AG04450 (cell line): ENCODE measurements at regions not wholly inside any gene's neighbourhood (a gene's known extent, or its start where the extent isn't known, plus 50 kb on each side); places are given as distances from the start of the nearest gene placed in this dataset.

Experiments
- CTCF ChIA-PET: fragments of 300-600, 350-600 bp; formaldehyde crosslinking; extraction: SDS; loops from one replicate; lab custom pipeline; 2022; ENCODE audit warnings: antibody characterized with exemption, inconsistent platforms; lab: Charles Lee
- POLR2A ChIA-PET: fragments of 350-600 bp; formaldehyde crosslinking; extraction: SDS; loops from one replicate; lab custom pipeline; 2021; ENCODE audit warnings: antibody characterized with exemption, inconsistent platforms; lab: Yijun Ruan, JAX
- DNase-seq: peaks from one replicate; pipeline ENCODE4 v3.0.0-alpha.2; 2011; ENCODE audit warnings: low read depth, low spot score
- H3K27ac ChIP-seq: one replicate; pipeline ENCODE4 v1.5.1; 2012; ENCODE audit warnings: low read depth, low read length, control low read depth
- H3K27me3 ChIP-seq: one replicate; pipeline ENCODE4 v1.6.0; 2012; ENCODE audit warnings: low read length; ENCODE audit not compliant: control insufficient read depth, insufficient read depth
- H3K4me3 ChIP-seq: 2 replicates; pipeline ENCODE4 v1.5.1; 2011; ENCODE audit warnings: mild to moderate bottlenecking, low read depth, low read length, control low read depth
- H3K9me3 ChIP-seq: 2 replicates; pipeline ENCODE4 v1.5.1; 2012; ENCODE audit warnings: low read length; ENCODE audit not compliant: control insufficient read depth, insufficient read depth
- TF ChIP-seq, protein P1 (sequence below): IDR thresholded peaks from 2 replicates; pipeline ENCODE4 v1.5.1; 2011; ENCODE audit warnings: low read depth, low read length, control low read depth, inconsistent platforms

DNA sequence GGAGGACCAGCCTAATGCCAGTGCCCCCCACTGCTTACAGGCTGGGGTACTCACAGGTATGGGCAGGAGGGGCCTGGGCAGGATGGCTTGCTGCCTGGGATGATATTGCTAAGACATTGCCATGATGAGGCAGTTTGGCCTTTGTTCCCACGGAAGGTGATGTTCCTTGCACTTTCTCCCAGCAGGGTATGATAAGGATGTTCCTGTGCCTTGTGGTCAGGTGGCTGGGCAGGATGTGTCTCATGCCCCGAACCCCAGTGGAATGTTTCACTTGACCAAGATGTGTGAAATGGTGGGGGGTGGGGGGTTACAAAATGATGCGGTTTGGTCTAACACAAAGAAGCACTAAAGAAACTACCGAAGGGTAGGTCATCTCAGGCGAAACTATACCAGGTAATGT is 337.8 kb upstream of the ZFHX3 start:
- Histone ChIP-seq H3K4me3 (no peak overlapping the region), H3K27me3 (no peaks in the 10 kb centered on the region), H3K9me3 (no peaks in the 10 kb centered on the region), H3K27ac (peak overlapping the region; percentile 21)
- TF ChIP-seq, protein P1, sequence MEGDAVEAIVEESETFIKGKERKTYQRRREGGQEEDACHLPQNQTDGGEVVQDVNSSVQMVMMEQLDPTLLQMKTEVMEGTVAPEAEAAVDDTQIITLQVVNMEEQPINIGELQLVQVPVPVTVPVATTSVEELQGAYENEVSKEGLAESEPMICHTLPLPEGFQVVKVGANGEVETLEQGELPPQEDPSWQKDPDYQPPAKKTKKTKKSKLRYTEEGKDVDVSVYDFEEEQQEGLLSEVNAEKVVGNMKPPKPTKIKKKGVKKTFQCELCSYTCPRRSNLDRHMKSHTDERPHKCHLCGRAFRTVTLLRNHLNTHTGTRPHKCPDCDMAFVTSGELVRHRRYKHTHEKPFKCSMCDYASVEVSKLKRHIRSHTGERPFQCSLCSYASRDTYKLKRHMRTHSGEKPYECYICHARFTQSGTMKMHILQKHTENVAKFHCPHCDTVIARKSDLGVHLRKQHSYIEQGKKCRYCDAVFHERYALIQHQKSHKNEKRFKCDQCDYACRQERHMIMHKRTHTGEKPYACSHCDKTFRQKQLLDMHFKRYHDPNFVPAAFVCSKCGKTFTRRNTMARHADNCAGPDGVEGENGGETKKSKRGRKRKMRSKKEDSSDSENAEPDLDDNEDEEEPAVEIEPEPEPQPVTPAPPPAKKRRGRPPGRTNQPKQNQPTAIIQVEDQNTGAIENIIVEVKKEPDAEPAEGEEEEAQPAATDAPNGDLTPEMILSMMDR: no peak
- CTCF ChIA-PET: no interaction called here
- POLR2A ChIA-PET: no interaction called here
- no peak for DNase-seq

DNA sequence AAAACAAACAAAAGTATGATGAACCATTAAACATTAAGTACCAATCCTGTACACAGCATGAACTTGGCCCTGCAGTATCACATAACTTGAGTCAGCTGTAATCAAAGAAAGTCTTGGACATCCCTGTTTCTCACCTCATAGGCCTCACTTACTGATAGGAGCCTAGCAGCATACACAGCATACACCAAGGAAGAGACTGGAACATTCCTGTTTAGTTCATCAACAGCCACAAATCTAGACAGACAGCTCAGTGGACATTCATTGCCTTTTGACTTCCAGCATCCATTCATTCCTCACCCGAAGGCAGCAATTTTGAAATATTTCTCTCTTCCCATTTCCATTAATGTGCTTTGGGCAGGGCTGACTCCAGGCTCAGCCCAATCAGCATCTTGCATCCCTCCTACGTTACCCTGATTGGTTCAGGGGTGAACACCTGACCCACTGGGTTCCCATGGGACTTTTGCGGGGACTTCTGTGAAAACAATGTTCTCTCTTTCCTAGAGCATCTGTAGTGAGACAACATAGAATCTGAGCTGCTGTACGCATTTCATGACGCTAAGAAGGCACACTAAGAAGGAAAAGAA is 336.7 kb upstream of the ZFHX3 start:
- H3K4me3 ChIP-seq: no peak overlapping the region
- no peaks in the 10 kb centered on the region for H3K9me3 ChIP-seq
- TF ChIP-seq, protein P1: no peak
- POLR2A ChIA-PET: no interaction called here
- CTCF ChIA-PET: no interaction called here
- no peaks in the 10 kb centered on the region for H3K27me3 ChIP-seq
- DNase-seq: no peak
- H3K27ac ChIP-seq: no peak overlapping the region

DNA sequence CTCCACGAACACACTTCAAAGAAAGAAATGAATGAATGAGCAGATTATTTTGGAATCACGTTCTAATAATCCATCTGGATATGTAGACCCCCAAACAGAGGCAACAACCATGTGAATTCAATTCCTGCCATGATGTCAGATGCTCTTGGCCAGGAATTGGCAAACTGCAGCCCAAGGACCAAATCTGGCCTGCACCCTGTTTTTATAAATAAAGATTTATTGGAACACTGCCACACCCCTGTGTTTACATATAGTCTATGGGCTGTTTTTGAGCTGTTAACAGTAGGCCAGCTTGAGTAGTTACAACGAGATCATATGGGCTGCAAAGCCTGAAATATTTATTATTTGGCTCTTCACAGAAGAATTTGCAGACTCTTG is 336.0 kb upstream of the ZFHX3 start:
- H3K27me3 ChIP-seq: no peaks in the 10 kb centered on the region
- TF ChIP-seq, protein P1: no peak
- no peak overlapping the region for H3K27ac ChIP-seq
- POLR2A ChIA-PET: no interaction called here
- no peaks in the 10 kb centered on the region for H3K9me3 ChIP-seq
- no peak overlapping the region for H3K4me3 ChIP-seq
- CTCF ChIA-PET: no interaction called here
- no peak for DNase-seq

DNA sequence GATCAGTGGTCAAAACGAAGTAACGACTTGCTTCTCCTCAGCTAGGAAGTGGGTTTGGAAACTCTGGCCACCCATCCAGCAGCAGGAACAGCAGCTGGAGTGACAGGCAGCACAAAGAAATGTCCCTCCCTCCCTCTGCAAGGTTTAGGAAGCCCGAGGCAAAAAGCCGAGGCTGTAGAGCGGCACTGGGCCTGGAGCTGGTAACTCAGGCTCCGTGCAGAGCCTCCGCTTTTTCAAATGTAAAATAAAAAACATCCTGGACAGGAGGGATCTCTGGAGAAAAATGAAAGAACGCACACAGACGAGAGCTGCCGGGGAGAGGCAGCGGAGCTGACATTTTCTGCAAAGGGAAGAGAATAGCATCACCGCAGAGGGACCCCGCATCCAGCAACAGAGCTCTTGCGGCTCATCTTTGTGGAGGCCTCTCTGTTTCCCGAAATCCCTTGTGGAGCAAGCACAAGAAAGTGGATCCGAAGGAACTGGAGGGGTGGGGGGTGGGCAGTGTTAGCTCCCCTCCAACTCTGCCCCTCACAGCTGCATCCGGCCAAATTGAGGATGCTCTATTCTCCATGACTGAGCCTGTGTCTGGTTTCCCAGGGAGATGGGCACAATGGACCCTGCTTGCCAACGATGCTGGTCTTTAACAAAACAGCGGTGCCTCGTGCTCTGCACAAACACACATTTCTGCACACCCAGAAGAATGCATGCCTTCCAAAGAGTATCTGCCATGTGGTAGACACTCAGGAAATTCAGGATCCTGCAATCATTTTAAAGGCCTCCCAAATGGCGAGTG is 335.5 kb upstream of the ZFHX3 start:
- H3K27ac ChIP-seq: no peak overlapping the region
- no peak overlapping the region for H3K4me3 ChIP-seq
- H3K9me3 ChIP-seq: no peaks in the 10 kb centered on the region
- no peaks in the 10 kb centered on the region for H3K27me3 ChIP-seq
- CTCF ChIA-PET: no interaction called here
- no peak for DNase-seq
- TF ChIP-seq, protein P1: no peak
- POLR2A ChIA-PET: no interaction called here

DNA sequence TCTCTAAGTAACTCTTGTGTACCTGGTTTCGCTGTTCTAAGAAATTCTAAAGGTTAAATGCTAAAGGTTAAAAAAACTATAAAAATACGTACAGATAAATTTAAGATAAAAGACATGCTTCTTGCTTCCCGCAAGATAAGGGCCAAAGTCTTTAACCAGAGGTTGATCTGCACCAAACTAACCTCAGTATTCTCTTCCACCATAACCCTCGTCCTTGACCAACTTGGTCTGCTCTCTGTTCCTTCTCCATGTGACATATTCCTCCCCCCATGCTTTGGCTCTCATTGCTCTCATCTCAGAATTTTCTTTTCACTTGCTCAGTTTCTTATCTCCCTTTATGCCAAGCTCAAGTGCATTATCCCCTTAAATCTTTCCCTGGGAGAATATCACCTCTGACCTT is 330.5 kb upstream of the ZFHX3 start:
- DNase-seq: no peak
- ChIA-PET POLR2A (no interaction called here), CTCF (interaction anchor here (0.6 kb wide), 1 partner anchor 309 kb away, joined by 4 read pairs; no protein-coding TSS in a partner anchor)
- Histone ChIP-seq H3K9me3 (no peaks in the 10 kb centered on the region), H3K4me3 (no peak overlapping the region), H3K27me3 (no peaks in the 10 kb centered on the region), H3K27ac (no peak overlapping the region)
- TF ChIP-seq, protein P1: no peak
